ENCODE measurements at regions not wholly inside any gene's neighbourhood (a gene's known extent, or its start where the extent isn't known, plus 50 kb on each side); places are given as distances from the start of the nearest gene placed in this dataset.

- TF ChIP-seq PAX5 (IDR thresholded peaks at IDR 0.05; ENCODE audit: insufficient read depth, low read length, severe bottlenecking) (no peak), POLR2AphosphoS5 (IDR thresholded peaks at IDR 0.05; ENCODE audit: low read depth, low read length) (no peak), TAF1 (IDR thresholded peaks at IDR 0.05; ENCODE audit: low read depth, low read length) (no peak)
These were observed 66.7 kb downstream of the GPRASP3 start for GRCh38 chrX:102787283-102787682.
